ENCODE measurements at regions not wholly inside any gene's neighbourhood (a gene's known extent, or its start where the extent isn't known, plus 50 kb on each side); places are given as distances from the start of the nearest gene placed in this dataset.

GRCh38 chr5:96244696-96245095, 188.4 kb downstream of the PCSK1 start:
- no peak for ATAC-seq

- no peak for ATAC-seq
Observed at GRCh38 chr5:96243862-96244261, 189.2 kb downstream of the PCSK1 start.

DNA sequence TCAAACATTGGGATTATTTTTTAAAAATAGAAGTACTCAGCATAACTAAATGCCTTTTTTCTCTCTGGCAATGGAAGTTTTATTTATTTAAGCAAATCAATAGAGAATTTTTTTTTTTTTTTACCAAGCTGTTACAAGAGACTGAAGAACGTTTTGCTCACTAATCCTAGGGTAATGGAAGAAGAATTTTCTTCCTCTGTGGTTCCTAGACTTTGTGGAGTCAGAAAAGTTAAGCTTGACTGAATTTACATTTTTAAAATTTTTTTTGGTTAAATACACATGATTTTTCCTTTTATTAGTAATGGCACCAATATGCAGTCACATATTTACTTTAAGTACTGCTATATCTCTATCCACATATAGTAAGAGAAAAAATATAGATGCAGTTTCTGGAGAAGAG, 189.8 kb downstream of the PCSK1 start:
- no peak for ATAC-seq

DNA sequence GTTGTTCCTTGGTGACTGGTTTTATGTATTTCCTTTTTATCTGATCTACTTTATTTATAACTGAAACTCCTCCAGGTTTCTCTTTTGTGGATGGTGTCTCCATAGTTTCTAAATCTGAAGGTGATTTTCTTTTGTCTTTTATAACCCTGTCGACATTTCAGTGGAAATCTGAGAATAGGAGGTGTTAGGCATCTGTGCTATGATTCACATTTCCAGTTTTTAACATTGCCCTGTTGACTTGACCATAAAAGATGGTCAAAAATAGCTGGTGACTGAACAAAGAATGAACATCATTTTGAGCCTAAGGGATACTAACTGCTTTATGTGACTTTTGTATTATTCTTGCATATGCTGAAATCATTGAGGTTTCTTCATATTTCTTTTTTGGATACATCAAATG, 190.5 kb downstream of the PCSK1 start:
- no peak for ATAC-seq

DNA sequence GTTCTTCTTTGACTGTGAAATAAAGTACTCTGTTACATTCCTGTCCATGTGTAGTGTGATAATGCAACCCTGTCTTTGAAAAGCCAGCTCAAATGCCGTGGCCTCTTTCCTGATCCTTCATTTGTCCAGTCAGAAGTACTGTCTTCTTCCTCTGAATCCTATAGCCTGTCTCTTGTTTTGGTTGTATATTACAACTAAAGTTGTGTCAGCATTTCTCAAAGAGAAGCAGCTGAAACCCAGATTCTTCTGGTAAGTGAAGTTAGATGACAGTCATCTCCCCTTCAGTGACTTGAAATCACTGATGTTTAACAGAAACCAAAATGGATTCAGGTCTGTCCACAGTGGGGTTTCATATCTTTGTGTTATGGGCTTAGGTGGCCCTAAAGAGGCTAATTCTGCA, 196.2 kb downstream of the PCSK1 start:
- ATAC-seq: no peak

GRCh38 chr5:96236051-96236450, 197.0 kb downstream of the PCSK1 start:
- ATAC-seq: no peak

DNA sequence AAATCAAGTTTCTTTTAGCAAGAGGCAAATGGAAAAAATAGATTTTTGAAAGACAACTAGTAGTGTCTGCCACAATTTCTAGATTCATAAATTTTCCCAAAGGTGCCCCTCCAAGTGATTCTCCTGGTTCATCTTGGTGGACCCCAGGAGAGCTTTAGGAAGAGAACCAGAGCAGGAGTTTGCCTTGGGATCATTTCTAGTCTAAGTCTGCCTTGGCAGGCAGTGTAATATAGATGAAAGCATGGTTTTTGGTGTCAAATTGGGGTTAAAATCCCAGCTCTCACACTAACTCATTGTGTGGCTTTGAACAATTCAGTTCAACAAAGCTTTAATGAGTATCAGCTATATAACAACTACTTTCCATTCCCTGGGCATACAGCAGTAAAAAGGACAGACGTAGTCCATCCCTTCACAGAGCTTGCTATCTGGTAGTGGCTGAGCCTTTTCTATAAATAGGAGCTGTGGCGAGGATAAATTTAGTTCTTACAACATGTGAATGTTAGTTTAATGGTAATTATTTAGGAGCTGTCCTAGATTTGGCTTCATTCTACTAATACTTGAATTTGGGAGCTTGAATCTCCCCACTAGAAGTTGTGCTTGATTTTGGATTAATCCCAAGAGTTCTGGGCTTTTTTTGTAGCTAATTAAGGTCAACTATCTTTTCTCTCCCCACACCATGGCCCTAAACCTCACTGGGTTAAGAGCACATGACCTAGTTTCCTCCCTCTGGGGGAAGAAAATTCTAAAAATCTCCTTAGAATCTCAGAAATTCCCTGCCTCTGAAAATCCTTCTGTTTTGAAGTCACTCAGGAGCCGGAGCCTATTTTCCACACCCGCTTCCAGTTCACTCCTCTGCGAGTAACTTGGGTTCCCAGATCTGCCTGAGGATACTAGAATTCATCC, 197.8 kb downstream of the PCSK1 start:
- no peak for ATAC-seq

DNA sequence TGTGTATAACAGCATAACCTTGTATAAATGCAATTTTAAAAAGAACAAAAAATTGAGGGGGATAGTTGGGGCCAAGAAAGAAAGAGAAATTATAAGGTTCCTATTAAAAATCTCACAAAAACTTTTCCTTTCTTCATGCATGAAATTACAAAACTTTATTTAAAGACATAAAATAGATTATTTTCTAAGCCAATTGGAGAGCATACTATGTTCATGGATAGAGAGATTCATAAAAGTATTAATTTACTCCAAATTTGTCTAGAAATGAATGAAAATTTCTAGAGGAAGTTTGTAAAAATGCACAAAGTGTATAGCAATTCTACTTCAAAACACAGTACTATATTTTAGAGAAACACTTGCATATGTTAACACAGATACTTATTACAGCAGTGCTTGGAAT, 200.4 kb downstream of the PCSK1 start:
- ATAC-seq: no peak

GRCh38 chr5:96229188-96229587, 203.9 kb downstream of the PCSK1 start:
- no peak for ATAC-seq

GRCh38 chr5:96228408-96228807, 204.6 kb downstream of the PCSK1 start:
- ATAC-seq: peak; percentile 81

GRCh38 chr5:96227957-96228356, 205.1 kb downstream of the PCSK1 start:
- ATAC-seq: peak; percentile 52

DNA sequence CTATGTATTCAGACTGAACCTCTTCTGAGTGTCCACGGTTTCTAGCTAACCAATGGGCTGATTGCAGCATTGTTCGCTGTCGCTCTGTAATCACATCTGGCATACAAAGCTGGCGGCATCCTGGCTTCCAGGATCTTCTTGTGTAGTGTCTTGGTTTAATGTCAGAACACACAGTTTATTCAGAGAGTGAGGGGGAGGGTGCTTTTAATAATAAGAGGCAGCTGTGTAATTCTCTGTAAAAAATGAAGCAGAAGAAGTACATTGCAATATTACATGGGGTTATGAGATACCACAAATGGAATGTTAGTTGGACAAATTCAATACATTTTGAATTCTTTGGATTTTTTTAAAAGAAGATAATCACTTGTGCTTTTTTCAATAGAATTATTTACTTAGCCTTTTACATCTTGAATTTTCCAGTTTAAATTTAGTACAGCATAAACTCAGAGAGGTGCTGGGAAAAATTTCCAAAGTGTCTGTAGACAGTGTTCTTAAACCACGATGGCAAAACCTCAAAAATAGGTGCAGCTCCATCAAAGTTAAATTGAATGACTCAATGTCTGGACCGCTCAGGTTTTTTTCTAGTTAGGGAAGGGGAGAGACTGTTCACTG, 206.0 kb downstream of the PCSK1 start:
- ATAC-seq: no peak

DNA sequence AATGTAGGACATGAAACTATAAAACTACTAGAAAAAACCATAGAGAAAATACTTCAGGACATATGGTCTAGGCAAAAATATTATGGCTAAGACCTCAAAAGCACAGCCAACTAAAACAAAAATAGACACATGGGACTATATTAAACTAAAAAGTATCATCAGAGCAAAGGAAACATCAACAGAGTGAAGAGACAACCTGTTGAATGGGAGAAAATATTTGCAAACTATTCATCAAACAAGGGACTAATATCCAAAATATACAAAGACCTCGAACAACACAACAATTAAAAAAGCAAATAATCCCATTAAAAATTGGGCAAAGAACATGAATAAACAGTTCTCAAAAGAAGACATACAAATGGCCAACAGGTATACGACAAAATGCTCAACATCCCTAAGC, 210.9 kb downstream of the PCSK1 start:
- no peak for ATAC-seq

GRCh38 chr5:96220610-96221390, 212.2 kb downstream of the PCSK1 start:
- ATAC-seq: peak; percentile 57

DNA sequence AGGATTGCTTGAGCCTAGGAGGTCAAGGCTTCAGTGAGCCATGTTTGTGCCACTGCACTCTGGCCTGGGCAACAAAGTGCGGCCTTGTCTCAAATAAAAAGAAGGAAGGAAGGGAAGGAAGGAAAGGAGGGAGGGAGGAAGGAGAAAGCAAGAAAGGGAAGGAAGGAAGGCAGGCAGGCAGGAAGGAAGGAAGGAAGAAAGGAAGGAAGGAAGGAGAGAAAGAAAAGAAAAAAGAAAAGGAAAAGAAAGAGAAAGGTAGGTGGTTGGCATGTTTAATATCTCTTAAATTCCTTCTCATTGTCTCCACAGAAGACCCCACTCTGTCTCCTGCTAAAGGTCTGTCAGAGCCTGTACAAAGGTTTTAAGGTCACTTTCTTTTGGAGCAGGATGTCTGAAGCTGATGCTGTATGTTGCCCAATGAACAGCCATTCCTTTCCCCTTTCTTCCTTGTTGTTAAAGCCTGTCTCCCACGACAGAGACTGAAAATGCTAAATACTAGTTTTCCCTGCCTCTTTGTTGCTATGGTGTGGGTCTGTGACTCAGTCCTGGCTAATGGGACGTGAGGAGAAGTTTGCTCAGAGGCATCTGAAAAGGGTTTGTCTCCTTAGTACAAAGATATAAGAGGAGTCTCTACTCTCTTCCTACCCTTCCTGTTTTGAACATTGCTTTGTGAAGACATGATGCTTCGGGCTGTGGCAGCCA, 213.3 kb downstream of the PCSK1 start:
- ATAC-seq: peak; percentile 88

DNA sequence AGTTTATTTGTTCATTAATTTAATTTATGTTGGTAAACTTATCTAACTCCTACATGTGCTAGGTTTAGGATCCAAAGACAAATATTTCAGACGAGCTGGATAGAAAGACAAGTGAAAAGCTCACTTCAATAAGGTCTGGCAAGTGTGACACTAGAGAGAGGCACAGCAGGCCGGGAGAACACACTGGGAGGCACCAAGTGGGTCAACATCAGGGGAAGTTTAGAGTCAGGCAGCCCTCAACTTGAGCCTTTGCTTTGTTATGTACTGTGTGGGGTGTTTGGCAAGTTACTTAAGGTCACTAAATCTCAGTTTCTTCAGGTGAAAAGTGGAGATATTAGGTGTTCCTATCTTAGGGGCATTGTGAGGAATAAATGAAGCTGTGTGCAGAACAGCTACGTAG, 214.4 kb downstream of the PCSK1 start:
- ATAC-seq: no peak

DNA sequence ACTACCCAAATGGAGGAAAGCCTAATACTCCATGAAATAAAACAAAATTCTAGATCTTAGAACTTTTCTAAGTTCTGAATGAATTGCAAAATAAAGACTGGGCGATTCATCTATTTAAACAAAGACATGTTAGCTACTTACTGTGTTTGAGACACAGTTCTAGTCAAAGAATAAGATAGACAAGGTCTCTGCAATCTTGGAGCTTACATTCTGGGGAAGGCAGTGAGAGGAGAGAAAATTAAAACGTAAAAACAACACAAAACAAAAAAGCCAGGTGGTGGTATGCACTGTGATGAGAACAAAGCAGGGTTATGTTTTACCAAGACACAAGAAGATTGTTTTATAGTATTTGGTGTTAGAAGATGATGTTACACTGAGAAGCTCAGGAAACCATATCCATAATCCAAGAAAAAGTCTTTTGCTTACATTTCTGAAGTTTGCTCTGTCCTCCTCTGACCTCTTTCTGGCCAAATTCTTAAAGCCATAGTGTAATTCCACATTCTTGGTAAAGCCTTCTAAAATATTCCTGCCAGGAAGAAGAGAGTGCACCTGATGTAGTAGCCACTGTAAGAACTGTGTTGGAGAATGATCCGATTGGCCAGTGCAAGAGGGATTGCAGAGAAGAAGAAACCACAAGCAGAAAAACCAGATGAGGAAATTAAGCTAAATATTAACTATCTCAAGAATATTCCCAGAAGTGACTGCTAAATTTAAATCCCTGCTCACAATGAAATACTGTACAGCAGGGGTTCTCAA, 218.4 kb downstream of the PCSK1 start:
- ATAC-seq: no peak

DNA sequence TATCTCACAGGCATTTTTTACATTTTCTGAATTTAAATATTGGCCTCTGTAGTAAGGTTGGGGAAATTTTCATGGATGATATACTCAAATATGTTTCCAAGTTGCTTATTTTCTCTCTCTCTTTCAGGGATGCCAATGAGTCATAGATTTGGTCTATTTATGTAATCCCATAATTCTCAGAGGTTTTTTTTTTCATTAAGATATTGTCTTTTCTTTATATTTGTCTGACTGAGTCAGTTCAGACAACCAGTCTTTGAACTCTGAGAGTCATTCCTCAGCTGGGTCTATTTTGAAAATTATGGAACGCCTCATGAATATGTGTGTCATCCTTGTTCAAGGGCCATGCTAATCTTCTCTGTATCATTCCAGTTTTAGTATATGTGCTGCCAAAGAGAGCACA, 223.2 kb downstream of the PCSK1 start:
- ATAC-seq: peak; percentile 87

DNA sequence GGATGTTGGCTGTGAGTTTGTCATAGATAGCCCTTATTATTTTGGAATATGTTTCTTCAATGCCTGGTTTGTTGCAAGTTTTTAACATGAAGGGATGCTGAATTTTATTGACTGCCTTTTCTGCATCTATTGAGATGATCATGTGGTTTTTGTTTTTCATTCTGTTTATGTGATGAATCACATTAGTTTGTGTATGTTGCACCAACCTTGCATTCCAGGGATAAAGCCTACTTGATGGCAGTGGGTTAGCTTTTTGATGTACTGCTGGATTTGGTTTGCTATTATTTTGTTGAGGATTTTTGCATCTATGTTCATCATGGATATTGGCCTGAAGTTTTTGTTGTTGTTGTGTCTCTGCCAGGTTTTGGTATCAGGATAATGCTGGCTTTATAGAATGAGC, 225.6 kb downstream of the PCSK1 start:
- ATAC-seq: no peak

GRCh38 chr5:96203761-96204160, 229.3 kb downstream of the PCSK1 start:
- ATAC-seq: no peak

GRCh38 chr5:96201503-96201902, 231.5 kb downstream of the PCSK1 start:
- no peak for ATAC-seq

- no peak for ATAC-seq
Observed at GRCh38 chr5:96200641-96201040, 232.4 kb downstream of the PCSK1 start.

Measured in esophagus mucosa (tissue), 1 donor.